ENCODE measurements at regions not wholly inside any gene's neighbourhood (a gene's known extent, or its start where the extent isn't known, plus 50 kb on each side); places are given as distances from the start of the nearest gene placed in this dataset.

- POLR2A ChIA-PET = no interaction called here
- TF ChIP-seq EZH2phosphoT487 (IDR thresholded peaks at IDR 0.05; ENCODE audit: borderline replicate concordance, low read depth, low read length) (no peak), CTCF (conservative IDR thresholded peaks at IDR 0.05; ENCODE audit: low read length) (no peak)
- intact Hi-C loops (cut with micrococcal nuclease; ENCODE audit: unreplicated experiment) = loop anchor here (5.0 kb wide), 1 partner anchor 160 kb away; no protein-coding TSS in a partner anchor
- H3K27ac ChIP-seq (ENCODE audit: low read depth, low read length, poor library complexity, severe bottlenecking) = no peak overlapping the region
- H3K9me2 ChIP-seq (ENCODE audit: insufficient read depth, low read length) = no peaks in the 10 kb centered on the region
- no peak for DNase-seq (ENCODE audit: low spot score)
- H3K4me2 ChIP-seq (ENCODE audit: low read length) = no peak overlapping the region
- H4K20me1 ChIP-seq (ENCODE audit: insufficient read depth, low read length) = no peaks in the 10 kb centered on the region
- no peaks in the 10 kb centered on the region for H3K9me3 ChIP-seq (ENCODE audit: low read length)
- no peaks in the 10 kb centered on the region for H3K79me2 ChIP-seq (ENCODE audit: insufficient read depth, low read depth, low read length)
- BruUV-seq (replicated peaks) = no TSS peak
- no peaks in the 10 kb centered on the region for H3K36me3 ChIP-seq (ENCODE audit: insufficient read depth, low read length)
- no peak overlapping the region for H2AFZ ChIP-seq (ENCODE audit: low read length)
- no peaks in the 10 kb centered on the region for H3K4me1 ChIP-seq (ENCODE audit: insufficient read depth, low read length, poor library complexity, severe bottlenecking)
- CTCF ChIA-PET (ENCODE audit: unreplicated experiment) = interaction anchor here (3.2 kb wide), 1 partner anchor 258 kb away, joined by 12 read pairs; no protein-coding TSS in a partner anchor
- no peak overlapping the region for H3K4me3 ChIP-seq (ENCODE audit: low read depth, low read length, poor library complexity, severe bottlenecking)
Observed at GRCh38 chr5:96602776-96603175, 59.4 kb upstream of the CAST start.

GRCh38 chr5:96605144-96605837 is 56.9 kb upstream of the CAST start:
- no peak overlapping the region for H3K27ac ChIP-seq (ENCODE audit: low read depth, low read length, poor library complexity, severe bottlenecking)
- no peaks in the 10 kb centered on the region for H4K20me1 ChIP-seq (ENCODE audit: insufficient read depth, low read length)
- H3K4me2 ChIP-seq (ENCODE audit: low read length) = no peak overlapping the region
- no peak overlapping the region for H3K4me3 ChIP-seq (ENCODE audit: low read depth, low read length, poor library complexity, severe bottlenecking)
- intact Hi-C loops (cut with micrococcal nuclease; ENCODE audit: unreplicated experiment) = no loop called here
- no peaks in the 10 kb centered on the region for H3K79me2 ChIP-seq (ENCODE audit: insufficient read depth, low read depth, low read length)
- ChIA-PET CTCF (ENCODE audit: unreplicated experiment) (no interaction called here), POLR2A (interaction anchor here (0.6 kb wide), 2 partner anchors 32 to 275 kb away, joined by 3 read pairs; no protein-coding TSS in a partner anchor)
- no peak overlapping the region for H2AFZ ChIP-seq (ENCODE audit: low read length)
- H3K36me3 ChIP-seq (ENCODE audit: insufficient read depth, low read length) = no peaks in the 10 kb centered on the region
- DNase-seq (ENCODE audit: low spot score) = no peak
- no peaks in the 10 kb centered on the region for H3K4me1 ChIP-seq (ENCODE audit: insufficient read depth, low read length, poor library complexity, severe bottlenecking)
- BruUV-seq (replicated peaks) = no TSS peak
- no peaks in the 10 kb centered on the region for H3K9me3 ChIP-seq (ENCODE audit: low read length)
- no peak for TF ChIP-seq EZH2phosphoT487 (IDR thresholded peaks at IDR 0.05; ENCODE audit: borderline replicate concordance, low read depth, low read length)
- no peaks in the 10 kb centered on the region for H3K9me2 ChIP-seq (ENCODE audit: insufficient read depth, low read length)

GRCh38 chr5:96609369-96609768 is 52.8 kb upstream of the CAST start:
- H3K36me3 ChIP-seq (ENCODE audit: insufficient read depth, low read length) = no peaks in the 10 kb centered on the region
- no peaks in the 10 kb centered on the region for H3K4me1 ChIP-seq (ENCODE audit: insufficient read depth, low read length, poor library complexity, severe bottlenecking)
- intact Hi-C loops (cut with micrococcal nuclease; ENCODE audit: unreplicated experiment) = no loop called here
- ChIA-PET POLR2A (interaction anchor here (0.6 kb wide), 1 partner anchor 12 kb away, joined by 3 read pairs; no protein-coding TSS in a partner anchor), CTCF (ENCODE audit: unreplicated experiment) (no interaction called here)
- H3K27ac ChIP-seq (ENCODE audit: low read depth, low read length, poor library complexity, severe bottlenecking) = no peak overlapping the region
- H4K20me1 ChIP-seq (ENCODE audit: insufficient read depth, low read length) = no peaks in the 10 kb centered on the region
- H3K79me2 ChIP-seq (ENCODE audit: insufficient read depth, low read depth, low read length) = no peaks in the 10 kb centered on the region
- H2AFZ ChIP-seq (ENCODE audit: low read length) = no peak overlapping the region
- no peak overlapping the region for H3K4me2 ChIP-seq (ENCODE audit: low read length)
- DNase-seq (ENCODE audit: low spot score) = no peak
- H3K9me2 ChIP-seq (ENCODE audit: insufficient read depth, low read length) = no peaks in the 10 kb centered on the region
- no TSS peak for BruUV-seq (replicated peaks)
- no peaks in the 10 kb centered on the region for H3K9me3 ChIP-seq (ENCODE audit: low read length)
- TF ChIP-seq CTCF (conservative IDR thresholded peaks at IDR 0.05; ENCODE audit: low read length) (no peak), EZH2phosphoT487 (IDR thresholded peaks at IDR 0.05; ENCODE audit: borderline replicate concordance, low read depth, low read length) (no peak)
- H3K4me3 ChIP-seq (ENCODE audit: low read depth, low read length, poor library complexity, severe bottlenecking) = no peak overlapping the region

Measured in OCI-LY7 (cell line).